HCT116 (cell line): ENCODE measurements at regions not wholly inside any gene's neighbourhood (a gene's known extent, or its start where the extent isn't known, plus 50 kb on each side); places are given as distances from the start of the nearest gene placed in this dataset.

Source experiments
- ATAC-seq: fragments of 200-7000 bp; cut with Tn5 transposase; 2 replicates; pipeline ENCODE4 v1.9.1; 2020; ENCODE audit warnings: mild to moderate bottlenecking, moderate library complexity
- BruUV-seq: library from RNA; stranded (reverse); fragments of 400-500 nt; replicated peaks from 2 replicates; lab custom pipeline; 2021; lab: Mats Ljungman, UMichigan
- CTCF ChIA-PET: fragments of 300-600 bp; sonication (Branson Sonifier 250); formaldehyde crosslinking; loops from one replicate; lab custom pipeline; 2021; ENCODE audit warnings: antibody characterized with exemption; lab: Charles Lee
- POLR2A ChIA-PET: fragments of 300-600, 350-600 bp; sonication (Branson Sonifier 250); formaldehyde crosslinking; loops from one replicate; lab custom pipeline; 2021; ENCODE audit warnings: antibody characterized with exemption; lab: Charles Lee
- RAD21 ChIA-PET, 2 experiments: fragments of 300-600 bp; sonication (Branson Sonifier 250); formaldehyde crosslinking; loops; one replicate each; lab custom pipeline; 2023; ENCODE audit warnings: low total read pairs in 2 of 2; ENCODE audit not compliant: uncharacterized antibody in 2 of 2, unreplicated experiment in 2 of 2, low non-redundant PET in 1 of 2; lab: Charles Lee
- DNase-seq: peaks from one replicate; pipeline ENCODE4 v3.0.0-alpha.2; 2010; ENCODE audit warnings: low read depth, low spot score
- H2AFZ ChIP-seq: fragments of 200-600 bp; shearing (Covaris generic), sonication (generic); 2 replicates; pipeline ENCODE4 v1.6.1; 2017; ENCODE audit warnings: low read depth, mixed run types, mixed read lengths, antibody characterized with exemption, low read length; ENCODE audit not compliant: poor library complexity, severe bottlenecking
- H3K27ac ChIP-seq: 2 replicates; pipeline ENCODE4 v1.5.1; 2012; ENCODE audit warnings: low read depth, low read length
- H3K27me3 ChIP-seq: fragments of 200-600 bp; sonication (generic); 2 replicates; pipeline ENCODE4 v1.6.1; 2016; ENCODE audit warnings: mixed run types, low read length, mixed read lengths; ENCODE audit not compliant: insufficient read depth
- H3K36me3 ChIP-seq, 2 experiments: fragments of 200-500 bp in 1 of 2; fragments of 200-600 bp in 1 of 2; sonication (Bioruptor generic) in 1 of 2; sonication (generic) in 1 of 2; 2 replicates each; pipeline versions ENCODE4 v1.5.1 to v1.6.1; 2014 to 2016; ENCODE audit warnings: low read length in 2 of 2, inconsistent platforms in 1 of 2, mixed read lengths in 1 of 2, mixed run types in 1 of 2; ENCODE audit not compliant: insufficient read depth in 2 of 2, control insufficient read depth in 1 of 2
- H3K4me1 ChIP-seq, 2 experiments: fragments of 200-600 bp in 1 of 2; sonication (generic) in 1 of 2; 2 replicates each; pipeline versions ENCODE4 v1.5.1 to v1.6.1; 2012 to 2017; ENCODE audit warnings: low read length in 2 of 2, inconsistent platforms in 1 of 2, mild to moderate bottlenecking in 1 of 2, mixed read lengths in 1 of 2, mixed run types in 1 of 2, moderate library complexity in 1 of 2; ENCODE audit not compliant: insufficient read depth in 2 of 2, control insufficient read depth in 1 of 2
- H3K4me2 ChIP-seq: fragments of 200-600 bp; sonication (generic); 2 replicates; pipeline ENCODE4 v1.6.1; 2017; ENCODE audit warnings: mixed run types, low read length, mixed read lengths
- H3K4me3 ChIP-seq, 2 experiments: fragments of 200-600 bp in 1 of 2; sonication (generic) in 1 of 2; replicated peaks in 1 of 2; 2 replicates each; pipeline ENCODE4 v1.5.1; 2011 to 2016; ENCODE audit warnings: low read length in 2 of 2, control low read depth in 1 of 2, low read depth in 1 of 2, mild to moderate bottlenecking in 1 of 2, mixed read lengths in 1 of 2, mixed run types in 1 of 2
- H3K79me2 ChIP-seq: fragments of 200-600 bp; sonication (generic); 2 replicates; pipeline ENCODE4 v1.6.1; 2017; ENCODE audit warnings: mild to moderate bottlenecking, mixed run types, low read length, moderate library complexity, mixed read lengths; ENCODE audit not compliant: insufficient read depth
- H3K9ac ChIP-seq: fragments of 200-600 bp; sonication (generic); 2 replicates; pipeline ENCODE4 v1.6.1; 2016; ENCODE audit warnings: low read length, mixed read lengths
- H3K9me2 ChIP-seq: fragments of 200-600 bp; sonication (generic), shearing (Covaris generic); 2 replicates; pipeline ENCODE4 v1.6.1; 2017; ENCODE audit warnings: mixed run types, mild to moderate bottlenecking, moderate library complexity; ENCODE audit not compliant: insufficient read depth
- H3K9me3 ChIP-seq, 2 experiments: fragments of 200-500 bp in 1 of 2; fragments of 200-600 bp in 1 of 2; sonication (Bioruptor generic) in 1 of 2; sonication (generic) in 1 of 2; 2 replicates each; pipeline ENCODE4 v1.6.1; 2014 to 2017; ENCODE audit warnings: low read length in 2 of 2, mixed read lengths in 2 of 2, inconsistent platforms in 1 of 2, low read depth in 1 of 2, mild to moderate bottlenecking in 1 of 2, mixed run types in 1 of 2, moderate library complexity in 1 of 2; ENCODE audit not compliant: control insufficient read depth in 1 of 2, insufficient read depth in 1 of 2
- H4K20me1 ChIP-seq: fragments of 200-600 bp; sonication (generic), shearing (Covaris generic); 2 replicates; pipeline ENCODE4 v1.6.1; 2017; ENCODE audit warnings: mixed run types, mild to moderate bottlenecking, moderate library complexity; ENCODE audit not compliant: insufficient read depth
- ATF3 ChIP-seq: IDR thresholded peaks from 2 replicates; pipeline ENCODE4 v1.6.1; 2012
- CBX3 ChIP-seq: IDR thresholded peaks from 2 replicates; pipeline ENCODE4 v1.6.1; 2012; ENCODE audit warnings: low read depth
- ELF1 ChIP-seq: IDR thresholded peaks from 2 replicates; pipeline ENCODE4 v1.6.1; 2012; ENCODE audit warnings: low read depth, borderline replicate concordance
- EZH2phosphoT487 ChIP-seq: fragments of 200-600 bp; IDR thresholded peaks from 2 replicates; pipeline ENCODE4 v1.6.1; 2018; ENCODE audit warnings: antibody characterized with exemption, borderline replicate concordance
- JUND ChIP-seq: IDR thresholded peaks from 2 replicates; pipeline ENCODE4 v1.6.1; 2012
- RAD21 ChIP-seq: IDR thresholded peaks from 2 replicates; pipeline ENCODE4 v1.6.1; 2012; ENCODE audit warnings: low read depth, mild to moderate bottlenecking
- REST ChIP-seq: IDR thresholded peaks from 2 replicates; pipeline ENCODE4 v1.6.1; 2012; ENCODE audit warnings: low read depth
- SIN3A ChIP-seq: IDR thresholded peaks from 2 replicates; pipeline ENCODE4 v1.6.1; 2012; ENCODE audit warnings: low read depth
- SP1 ChIP-seq: IDR thresholded peaks from 2 replicates; pipeline ENCODE4 v1.6.1; 2012; ENCODE audit warnings: low read depth
- TCF7L2 ChIP-seq: IDR thresholded peaks from 2 replicates; pipeline ENCODE4 v1.7.0; 2011; ENCODE audit warnings: borderline replicate concordance, inconsistent platforms; ENCODE audit not compliant: insufficient read depth, insufficient read length; ENCODE audit errors: extremely low read depth
- YY1 ChIP-seq: IDR thresholded peaks from 2 replicates; pipeline ENCODE4 v1.6.1; 2011; ENCODE audit warnings: low read length, low read depth, moderate library complexity, mild to moderate bottlenecking; ENCODE audit not compliant: insufficient replicate concordance; ENCODE audit errors: extremely low read depth
- ZFX ChIP-seq: fragments of 450-650 bp; IDR thresholded peaks from 2 replicates; pipeline ENCODE4 v1.6.1; 2017
- intact Hi-C: fragments of 100-400 bp; cut with micrococcal nuclease; formaldehyde crosslinking; loops from 2 replicates; pipeline ENCODE4 v1.10.0; 2022

DNA sequence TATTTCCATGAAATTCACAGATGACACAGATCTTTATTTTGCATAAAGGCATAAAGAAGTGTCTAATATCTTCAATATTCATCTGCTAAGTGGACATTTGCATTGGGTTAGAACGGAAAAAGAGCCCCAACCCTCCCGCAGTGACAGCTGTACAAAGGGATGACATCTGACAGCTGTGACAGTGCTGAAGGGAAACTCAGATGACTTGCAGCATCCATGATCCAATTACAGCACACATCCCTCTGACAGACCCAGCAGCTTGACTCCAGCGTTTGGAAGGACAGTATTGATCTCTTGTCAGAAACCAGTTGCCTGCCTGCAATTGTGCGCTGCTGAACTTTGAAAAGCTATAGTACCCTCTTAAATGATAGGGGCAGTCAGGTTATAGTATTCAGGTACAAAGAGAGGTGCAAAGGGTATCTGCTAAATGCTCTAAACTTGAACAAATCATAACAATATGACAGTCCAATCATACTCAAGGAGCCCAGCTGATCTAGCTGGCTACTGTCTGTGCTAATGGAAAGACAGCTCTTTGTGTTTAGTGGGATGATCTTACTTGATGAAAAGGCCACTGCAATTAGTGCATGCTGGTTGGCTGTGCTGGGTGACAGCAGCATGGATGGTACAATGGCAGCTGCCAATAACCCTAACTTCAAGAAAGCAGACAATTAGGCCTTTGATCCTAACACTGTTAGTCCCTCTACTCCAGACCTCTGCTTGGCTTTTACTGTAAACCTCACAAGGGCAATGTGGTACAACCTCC, 599.2 kb downstream of the NR4A2 start (continued):
- TF ChIP-seq ELF1 (no peak), CBX3 (no peak)

GRCh38 chr2:155730804-155731203, 601.7 kb downstream of the NR4A2 start:
- Histone ChIP-seq H3K9me3 (no peaks in the 10 kb centered on the region), H4K20me1 (no peaks in the 10 kb centered on the region), H3K79me2 (no peaks in the 10 kb centered on the region), H3K9ac (no peak overlapping the region), H3K27ac (no peak overlapping the region), H2AFZ (no peak overlapping the region), H3K27me3 (no peaks in the 10 kb centered on the region), H3K36me3 (no peaks in the 10 kb centered on the region), H3K4me3 (no peak overlapping the region), H3K4me2 (no peak overlapping the region), H3K9me2 (no peaks in the 10 kb centered on the region), H3K4me1 (no peaks in the 10 kb centered on the region)
- intact Hi-C loops = no loop called here
- ChIA-PET POLR2A (no interaction called here), RAD21 (no interaction called here), CTCF (no interaction called here)
- no peak for DNase-seq
- TF ChIP-seq ATF3 (no peak), RAD21 (no peak), SP1 (no peak), ZFX (no peak), TCF7L2 (no peak), REST (no peak), EZH2phosphoT487 (no peak), YY1 (no peak), JUND (no peak), SIN3A (no peak)
- BruUV-seq = no TSS peak
- no peak for ATAC-seq
